Posterior vena cava (tissue), 2 donors: ENCODE measurements at regions not wholly inside any gene's neighbourhood (a gene's known extent, or its start where the extent isn't known, plus 50 kb on each side); places are given as distances from the start of the nearest gene placed in this dataset.

ENCODE experiments used
- DNase-seq: peaks from one replicate; pipeline ENCODE4 v3.0.0-alpha.2; 2020; ENCODE audit warnings: low spot score
- intact Hi-C, 2 donors: fragments of 100-400 bp; cut with DNase I; formaldehyde crosslinking; loops; one replicate each; pipeline versions ENCODE4 v1.14.1 to v1.14.2; 2022 to 2023
- donor health status: DM: yes; HTN: yes; CAD: no.
- donor health status: DM: yes; HTN: yes; CAD: no.

DNA sequence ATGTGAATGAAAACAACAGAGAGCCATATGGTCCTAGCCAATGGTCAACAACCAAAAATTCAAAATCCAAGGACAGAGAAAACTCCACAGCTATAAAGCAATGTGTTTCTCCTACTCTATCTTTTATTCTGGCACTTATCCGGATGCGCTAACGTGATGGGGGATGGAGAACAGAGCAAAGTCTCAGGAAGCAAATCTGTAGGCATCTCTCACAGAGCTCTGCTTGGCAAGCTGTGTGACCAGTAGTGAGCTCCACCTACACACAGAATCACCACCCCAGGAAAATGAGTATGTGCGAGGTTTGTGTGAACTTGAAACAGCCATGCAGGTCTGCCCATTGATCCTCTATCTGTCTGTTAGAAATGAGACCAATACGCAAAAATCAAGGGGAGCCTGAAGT is 584.3 kb downstream of the BCL11A start:
- no peak for DNase-seq
- intact Hi-C loops: no loop called here

DNA sequence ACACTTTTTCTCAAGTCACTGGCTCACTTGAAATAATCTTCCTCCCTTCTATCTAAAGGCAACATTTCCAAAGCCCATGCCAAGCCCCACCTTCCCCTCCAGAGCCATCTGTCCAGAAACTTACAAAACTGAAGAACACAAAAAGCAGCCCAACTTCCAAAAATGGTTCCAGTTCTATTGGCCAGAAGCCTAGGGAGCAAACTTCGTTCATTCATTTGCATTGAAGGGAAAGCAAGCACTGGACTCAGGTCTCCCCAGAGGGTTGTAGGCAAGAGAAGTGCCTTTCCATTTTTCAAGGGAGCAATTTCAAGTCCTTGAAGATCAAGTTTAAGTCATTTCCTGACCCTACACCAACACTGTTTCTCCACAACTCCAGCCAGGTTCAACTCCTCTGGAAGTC is 585.0 kb downstream of the BCL11A start:
- DNase-seq: no peak
- intact Hi-C loops: no loop called here

DNA sequence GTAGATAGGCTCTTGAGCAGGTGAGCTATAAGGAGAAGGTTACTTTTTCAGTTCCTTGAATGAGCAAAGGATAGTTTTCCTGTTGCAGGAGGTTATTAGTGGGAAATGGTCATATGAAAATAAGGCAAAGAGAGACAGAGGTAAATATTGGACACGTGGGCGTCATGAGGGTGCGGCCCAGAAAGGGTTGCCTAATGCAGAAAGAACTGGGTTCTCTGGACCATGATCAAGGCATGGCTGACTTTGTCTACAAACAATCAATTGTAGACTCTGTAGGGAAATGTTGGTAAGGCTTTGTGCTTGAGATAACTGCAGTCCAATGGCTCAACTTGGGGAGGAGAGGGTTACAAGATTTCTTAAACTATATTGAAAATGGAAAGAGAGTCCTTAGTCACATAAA is 585.8 kb downstream of the BCL11A start:
- intact Hi-C loops: no loop called here
- no peak for DNase-seq

DNA sequence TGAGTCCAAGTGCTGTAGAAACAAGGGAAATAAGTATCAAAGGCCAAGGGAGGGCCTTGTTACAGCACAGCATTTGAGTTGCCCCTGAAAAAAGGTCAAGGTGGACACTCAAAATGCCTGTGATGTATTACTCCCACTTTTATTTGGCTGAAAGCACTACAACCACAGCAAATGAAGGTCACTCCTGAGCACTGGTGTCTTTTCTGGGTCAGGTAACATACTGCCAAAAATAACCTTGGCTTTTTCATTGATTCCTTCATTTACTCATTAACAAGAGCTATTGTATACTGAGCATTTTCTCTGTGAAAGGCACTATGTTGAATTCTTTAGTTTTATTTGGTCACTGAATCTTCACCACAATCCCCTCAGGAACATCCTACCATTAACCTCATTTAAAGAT is 590.3 kb downstream of the BCL11A start:
- no peak for DNase-seq
- intact Hi-C loops: no loop called here

DNA sequence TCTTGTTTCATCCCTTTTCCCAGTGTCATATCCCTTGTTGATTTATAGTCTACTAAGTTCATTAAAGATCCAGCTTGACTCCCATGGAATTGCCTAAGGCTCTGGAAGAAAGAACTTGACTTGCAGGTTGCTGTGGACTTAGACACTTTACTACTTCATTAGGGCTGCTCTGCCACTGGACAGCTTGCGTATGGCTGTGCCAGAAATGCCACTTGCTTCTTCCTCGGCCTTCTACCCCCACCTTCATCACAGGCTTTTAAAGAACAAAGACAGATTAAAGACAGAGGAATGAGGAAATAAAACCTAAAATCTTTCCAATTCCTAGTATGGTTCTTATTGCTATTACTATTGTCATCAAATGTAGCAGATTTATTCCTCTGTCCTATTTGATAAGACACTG is 591.7 kb downstream of the BCL11A start:
- DNase-seq: no peak
- intact Hi-C loops: no loop called here

DNA sequence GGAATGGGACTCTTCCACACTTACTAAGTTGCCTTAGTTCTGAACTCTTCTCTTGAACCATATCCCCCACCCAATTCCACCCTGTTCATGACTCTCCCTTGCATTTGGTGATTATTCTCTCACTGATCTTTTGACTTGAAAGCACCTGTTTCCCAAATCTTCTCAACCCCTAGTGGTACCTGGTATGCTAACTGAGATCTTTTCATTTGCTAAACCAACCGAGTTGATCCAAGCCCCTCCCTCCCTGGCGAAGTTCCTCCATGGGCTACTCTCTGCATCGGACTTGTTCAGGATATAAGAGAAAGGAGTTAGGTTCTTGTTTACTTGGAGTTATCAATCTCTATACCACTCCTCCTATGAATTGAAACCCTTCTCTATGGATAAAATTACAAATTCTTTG is 593.5 kb downstream of the BCL11A start:
- DNase-seq: no peak
- intact Hi-C loops: no loop called here

DNA sequence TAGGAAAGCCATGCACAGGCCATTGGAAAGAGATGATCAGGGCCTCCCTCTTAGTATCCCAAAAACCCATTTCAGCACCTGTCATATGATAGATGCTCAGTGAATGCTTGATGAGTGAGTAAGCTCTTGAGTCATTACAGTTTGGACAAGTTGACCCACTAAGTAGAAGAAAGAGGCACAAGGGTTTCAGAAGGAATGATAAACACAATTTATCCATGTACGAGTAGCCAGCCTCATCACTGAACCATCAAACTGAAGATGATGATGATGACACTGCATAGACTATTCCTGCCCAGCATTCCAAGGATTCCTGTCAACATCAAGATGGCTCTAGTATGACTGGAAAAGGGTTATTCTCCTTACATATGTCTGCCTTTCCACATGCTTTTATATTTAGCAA is 596.0 kb downstream of the BCL11A start:
- intact Hi-C loops: no loop called here
- no peak for DNase-seq

DNA sequence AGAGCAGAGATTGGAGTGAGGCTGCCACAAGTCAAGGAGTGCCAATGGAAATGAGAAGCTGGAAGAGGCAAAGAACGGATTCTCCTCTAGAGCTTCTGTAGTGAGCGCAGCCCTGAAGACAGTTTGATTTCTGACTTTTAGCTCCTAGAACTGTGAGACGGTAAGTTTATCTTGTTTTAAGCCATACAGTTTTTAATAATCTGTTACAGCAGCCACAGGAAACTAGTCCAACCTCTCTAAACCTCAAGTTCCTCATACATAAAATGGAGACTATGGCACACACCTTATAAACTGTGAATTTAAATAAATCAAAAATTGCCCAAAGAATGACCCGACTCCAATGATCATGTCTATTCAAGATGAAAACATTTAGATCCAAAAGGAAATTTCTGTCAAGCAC is 596.5 kb downstream of the BCL11A start:
- intact Hi-C loops: no loop called here
- no peak for DNase-seq

DNA sequence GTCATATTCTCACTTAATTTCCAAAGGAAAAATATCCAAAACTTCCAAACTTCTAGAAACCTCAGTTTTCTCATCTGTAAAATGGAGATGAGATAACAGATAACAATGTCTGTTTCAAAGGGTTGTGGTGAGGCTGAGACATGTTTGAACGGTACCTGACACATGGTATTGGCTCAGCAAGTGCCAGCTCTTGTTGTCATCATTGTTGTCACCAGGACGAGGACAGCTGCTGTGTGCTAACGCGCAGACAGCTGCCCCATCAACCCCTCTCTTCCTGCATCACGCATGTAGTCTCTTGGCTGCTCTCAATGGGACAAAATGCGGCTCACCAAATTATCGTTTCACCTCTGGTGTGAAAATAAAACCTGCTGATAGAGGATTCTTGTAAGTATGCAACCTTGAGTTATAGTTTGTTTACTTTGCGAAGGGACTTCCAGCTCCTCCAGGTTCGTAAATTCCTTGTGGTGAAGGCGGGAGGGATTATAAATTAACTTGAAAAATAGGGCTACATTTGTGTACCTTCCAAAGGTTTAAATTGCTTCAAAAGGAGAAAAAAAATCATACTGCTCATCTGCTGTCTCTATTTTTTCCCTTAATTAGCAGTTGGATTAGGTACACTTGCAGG is 605.4 kb downstream of the BCL11A start:
- intact Hi-C loops: no loop called here
- no peak for DNase-seq

DNA sequence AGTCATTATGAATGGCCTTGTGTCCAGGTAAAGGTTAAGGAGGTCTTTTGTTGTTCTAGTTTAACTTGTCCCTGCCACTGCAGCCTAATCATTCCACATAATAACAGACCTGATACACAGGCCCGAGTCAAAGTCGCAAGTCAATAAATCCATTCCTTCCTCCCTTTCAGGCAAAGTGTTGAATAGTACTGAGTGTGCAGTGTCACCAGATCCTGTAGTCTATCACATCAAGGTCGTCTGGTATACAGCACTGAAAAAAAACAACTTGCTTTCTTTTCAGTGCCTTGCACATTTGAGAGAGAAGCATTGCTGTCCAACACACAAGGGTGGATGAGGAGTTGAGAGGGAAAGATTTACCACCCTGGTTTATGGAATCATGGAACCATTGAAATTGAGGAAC is 606.2 kb downstream of the BCL11A start:
- intact Hi-C loops: no loop called here
- no peak for DNase-seq

DNA sequence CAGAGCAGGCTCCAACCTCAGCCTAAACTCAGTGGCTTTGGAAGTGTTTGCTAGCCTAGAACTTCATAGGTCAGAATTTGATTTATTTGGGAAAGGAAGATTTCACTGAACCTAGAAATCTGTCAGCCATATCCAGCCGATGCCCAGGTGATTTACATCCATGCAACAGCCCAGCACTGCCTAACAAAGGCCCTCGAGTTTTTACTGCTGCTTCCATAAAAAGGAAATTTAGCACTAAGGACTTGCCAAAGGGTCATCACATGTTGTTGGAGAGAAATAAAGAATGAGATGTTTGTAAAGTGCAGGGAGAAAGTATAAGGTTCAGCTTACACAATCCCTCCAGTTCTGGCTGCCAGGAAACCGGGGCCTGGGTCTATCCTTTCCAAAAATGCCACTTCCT is 614.2 kb downstream of the BCL11A start:
- intact Hi-C loops: no loop called here
- DNase-seq: no peak

DNA sequence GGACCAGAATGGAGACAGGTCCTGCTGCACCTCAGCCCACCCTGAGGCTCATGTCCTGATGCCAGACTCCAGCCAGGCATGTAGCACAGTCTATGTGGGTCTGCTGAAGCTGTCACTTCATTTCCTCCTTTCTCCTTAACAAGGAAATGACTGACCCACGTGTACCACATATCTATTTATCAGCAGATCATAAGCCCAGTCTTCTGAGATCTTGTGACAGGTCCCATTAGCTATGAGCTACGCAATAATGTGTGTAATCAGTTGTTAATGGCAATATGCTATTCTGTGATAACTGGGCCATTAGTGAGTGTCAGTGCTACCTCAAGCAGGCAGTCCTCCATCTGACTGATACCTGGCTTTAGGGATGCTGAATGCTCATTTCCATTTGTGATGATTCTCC is 615.3 kb downstream of the BCL11A start:
- no peak for DNase-seq
- intact Hi-C loops: no loop called here

DNA sequence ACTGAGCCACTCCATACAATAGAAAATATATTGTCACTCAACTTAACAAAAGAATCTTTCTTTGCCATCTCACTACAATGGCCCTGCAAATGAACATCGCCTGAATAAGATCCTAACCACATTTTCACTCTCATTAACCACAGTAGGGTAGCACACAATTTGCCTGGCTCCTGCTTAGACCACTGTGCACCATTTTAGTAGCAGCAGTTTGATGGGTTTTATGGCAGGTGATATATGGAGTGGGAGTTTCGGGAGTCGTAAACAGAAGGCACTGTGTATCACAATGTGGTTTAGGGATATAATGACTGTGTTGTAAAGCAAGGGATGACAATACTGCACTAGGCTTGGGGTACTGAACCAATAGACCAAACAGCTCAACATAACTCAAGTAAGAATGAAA is 617.4 kb downstream of the BCL11A start:
- intact Hi-C loops: no loop called here
- DNase-seq: no peak

DNA sequence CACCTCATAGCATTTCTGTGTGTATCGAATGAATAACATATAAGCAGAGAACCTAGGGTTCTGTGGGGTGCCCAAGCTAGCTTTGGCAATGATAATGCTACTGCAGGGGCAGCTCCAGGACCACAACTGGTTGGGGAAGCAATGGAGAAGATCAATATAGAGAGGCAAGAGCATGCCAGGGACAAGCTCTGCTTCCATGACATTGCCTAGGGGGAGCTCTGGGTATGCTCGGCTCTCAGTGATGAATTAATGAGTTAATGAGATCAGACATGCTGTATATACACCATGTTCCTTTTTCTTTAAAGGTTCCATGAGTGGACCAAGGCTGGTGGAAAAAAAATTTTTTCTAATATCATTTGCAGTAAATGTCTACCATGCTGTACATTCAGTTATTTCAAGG is 618.4 kb downstream of the BCL11A start:
- DNase-seq: no peak
- intact Hi-C loops: no loop called here

DNA sequence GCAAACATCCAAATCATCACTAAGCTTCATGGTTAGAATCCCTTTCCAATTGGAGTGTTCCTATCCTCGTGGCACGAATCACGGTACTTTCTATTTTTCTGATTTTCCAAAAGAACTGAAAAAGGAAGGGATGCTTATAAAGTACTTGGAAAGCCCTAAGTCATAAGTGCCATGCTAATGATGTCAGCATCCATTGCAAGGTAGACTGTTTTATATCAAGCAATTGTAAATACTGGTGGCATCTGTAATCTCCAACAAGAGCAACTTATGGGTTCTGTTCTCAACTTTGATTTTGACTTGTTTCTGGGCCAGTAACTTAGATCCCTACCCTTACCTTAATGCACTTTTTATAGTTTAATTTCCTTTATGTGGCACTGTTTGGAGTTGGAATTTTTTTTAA is 619.5 kb downstream of the BCL11A start:
- no peak for DNase-seq
- intact Hi-C loops: no loop called here

DNA sequence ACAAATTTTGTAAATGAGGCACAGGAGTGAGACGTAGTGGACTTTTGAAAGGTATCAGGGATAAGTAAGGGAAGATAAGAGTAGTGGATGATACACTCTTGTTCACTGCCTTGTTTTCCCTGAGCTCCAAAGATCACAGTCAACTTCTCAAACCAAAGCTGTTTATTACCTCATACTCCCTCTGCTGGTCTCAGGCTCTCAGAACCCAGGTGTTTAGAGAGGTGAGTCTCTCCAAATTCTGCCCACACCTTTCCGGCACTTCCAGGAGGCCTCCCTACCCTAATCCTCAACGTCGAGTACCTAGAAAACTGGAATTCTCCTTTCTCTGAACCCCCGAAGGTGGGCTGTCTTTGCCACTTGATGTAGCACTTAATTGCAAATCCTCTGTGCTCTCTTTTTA is 621.1 kb downstream of the BCL11A start:
- intact Hi-C loops: no loop called here
- no peak for DNase-seq

DNA sequence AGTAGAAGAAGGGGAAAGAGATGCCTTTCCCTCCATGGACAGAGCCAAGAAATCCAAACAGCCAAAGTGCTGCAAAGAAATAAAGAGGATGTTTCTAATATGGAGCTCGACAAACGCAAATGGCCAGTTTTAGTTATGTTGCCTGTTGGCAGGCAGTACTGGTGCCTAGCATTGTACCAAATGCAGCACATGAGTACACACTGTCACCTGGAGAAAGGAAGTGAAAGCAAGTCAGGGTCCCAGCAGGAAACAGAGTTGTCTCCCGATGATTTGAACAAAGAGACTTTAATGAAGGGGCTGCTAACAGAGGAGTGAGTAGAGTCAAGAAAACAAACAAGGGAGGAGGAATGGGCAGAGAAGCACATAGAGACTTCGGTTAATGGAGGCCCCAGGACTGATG is 623.0 kb downstream of the BCL11A start:
- intact Hi-C loops: no loop called here
- DNase-seq: no peak

DNA sequence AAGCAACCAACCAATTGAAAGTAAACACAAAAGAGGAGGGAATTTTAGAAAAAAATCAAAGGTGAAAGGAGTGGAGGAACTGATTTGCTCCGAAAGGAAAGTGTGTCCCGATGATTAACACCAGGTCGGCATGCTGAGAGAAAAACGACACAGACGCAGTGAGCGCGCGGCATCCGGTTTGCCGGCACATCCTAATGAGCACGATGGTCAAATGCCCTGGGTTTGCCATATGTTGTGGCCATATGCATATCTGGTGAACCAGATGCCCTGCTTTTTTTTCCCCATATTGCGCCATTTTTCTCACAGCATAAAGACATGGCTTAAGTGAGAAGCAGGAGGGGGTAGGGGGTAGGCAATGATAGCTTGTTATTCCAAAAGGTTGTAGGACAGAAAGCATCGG is 626.7 kb downstream of the BCL11A start:
- intact Hi-C loops: no loop called here
- DNase-seq: no peak

DNA sequence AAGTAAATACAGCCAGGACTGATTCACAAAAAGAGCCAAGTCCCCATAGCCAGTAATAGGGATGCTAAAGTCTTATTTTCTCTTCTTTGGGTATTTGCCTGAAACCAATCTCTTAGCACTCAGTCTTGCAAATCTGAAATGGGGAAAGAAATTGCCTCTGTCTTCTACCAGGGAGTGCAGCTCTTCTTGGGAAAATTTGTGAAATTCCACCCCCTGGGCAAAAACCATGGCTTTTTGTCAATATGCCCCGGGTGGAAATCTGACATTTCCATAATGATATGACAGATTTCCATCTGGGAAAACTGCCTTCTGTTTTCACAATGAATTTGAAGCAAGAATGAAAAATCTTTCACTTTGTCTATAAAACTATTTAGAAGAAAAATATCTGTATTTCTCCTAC is 628.1 kb downstream of the BCL11A start:
- intact Hi-C loops: no loop called here
- no peak for DNase-seq

DNA sequence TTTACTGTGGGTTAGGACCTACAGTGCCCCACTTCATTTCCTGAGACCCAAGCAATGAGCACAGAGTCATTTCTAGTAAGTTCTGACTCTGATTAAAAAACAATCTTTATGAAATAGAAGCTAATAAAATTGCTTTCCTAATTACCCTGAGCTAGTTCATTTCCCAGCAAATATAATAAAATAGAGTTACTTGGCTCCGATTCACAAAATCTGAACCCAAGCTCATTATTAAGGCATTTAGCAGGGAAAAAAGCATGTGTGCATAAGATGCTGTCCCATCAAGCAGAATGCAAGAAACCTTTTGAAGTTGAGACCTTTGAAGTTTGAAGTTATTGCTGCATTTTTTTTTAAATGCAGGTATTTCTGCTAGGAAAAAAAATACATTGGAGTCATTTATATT is 629.1 kb downstream of the BCL11A start:
- no peak for DNase-seq
- intact Hi-C loops: no loop called here

DNA sequence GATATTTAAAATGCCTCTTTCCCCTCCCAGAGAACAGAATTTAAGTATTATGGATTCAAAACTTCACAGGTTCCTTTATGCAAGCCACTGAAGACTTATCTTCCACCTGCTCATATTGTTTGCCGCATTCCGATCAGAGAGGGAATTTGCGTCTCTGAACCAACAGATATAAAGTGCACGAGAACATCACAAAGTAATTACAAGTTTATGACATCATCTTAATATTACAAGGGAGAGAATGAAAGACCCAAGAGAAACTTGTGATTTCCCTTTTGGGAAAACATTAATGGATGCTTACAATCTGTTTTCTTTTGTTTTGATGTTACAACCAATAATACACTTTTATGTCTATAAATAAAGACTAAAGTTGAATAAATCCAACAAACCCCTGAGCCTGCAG is 631.0 kb downstream of the BCL11A start:
- no peak for DNase-seq
- intact Hi-C loops: no loop called here

DNA sequence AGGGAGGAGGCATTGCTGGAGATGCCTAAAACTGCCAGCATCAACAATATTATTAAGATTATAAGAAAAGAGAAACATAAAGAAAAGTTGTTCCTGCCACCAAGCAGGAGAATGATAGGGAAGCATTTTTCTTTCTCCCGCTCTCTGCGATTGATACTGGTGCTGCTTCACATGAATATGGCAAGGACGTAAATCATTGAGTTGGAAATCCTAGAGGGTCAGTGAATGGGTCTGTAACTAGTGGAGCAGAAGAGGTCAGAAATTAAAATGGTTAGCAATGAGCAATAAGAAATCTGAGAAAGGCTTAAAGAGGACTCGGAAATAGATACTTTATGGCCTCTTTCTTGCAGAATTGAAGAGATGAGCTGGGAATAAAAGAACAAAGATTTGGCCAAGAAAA is 631.7 kb downstream of the BCL11A start:
- intact Hi-C loops: no loop called here
- no peak for DNase-seq
